Astrocyte (in vitro differentiated cells and primary cell): ENCODE measurements at regions not wholly inside any gene's neighbourhood (a gene's known extent, or its start where the extent isn't known, plus 50 kb on each side); places are given as distances from the start of the nearest gene placed in this dataset.

ENCODE experiments used
- EZH2 ChIP-seq: IDR thresholded peaks from 2 replicates; pipeline ENCODE4 v1.6.1; 2012; ENCODE audit warnings: mild to moderate bottlenecking, low read length, inconsistent platforms; ENCODE audit not compliant: insufficient read depth
- TF ChIP-seq, protein P1 (sequence below): IDR thresholded peaks from 2 replicates; pipeline ENCODE4 v1.5.1; 2011; ENCODE audit warnings: low read depth, mild to moderate bottlenecking, inconsistent platforms, low read length, moderate library complexity; ENCODE audit not compliant: insufficient read depth

DNA sequence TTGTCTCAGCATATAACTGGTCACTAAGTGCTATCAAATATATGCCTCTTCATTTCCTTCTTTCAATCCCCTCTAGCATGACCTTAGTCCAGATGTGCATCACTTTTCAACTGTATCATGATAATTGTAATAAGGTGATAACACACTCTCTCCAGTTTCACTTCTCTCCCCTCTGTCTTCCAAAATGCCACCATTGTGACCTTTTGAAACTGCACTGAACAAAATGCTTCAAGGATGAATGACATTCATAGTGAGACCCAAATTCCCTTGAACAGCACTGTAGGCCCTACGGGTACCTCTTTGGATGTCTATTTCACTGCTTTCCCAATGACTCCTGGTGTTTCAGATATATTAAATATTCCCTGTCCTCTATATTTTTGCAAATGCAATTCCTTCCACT, 224.8 kb downstream of the DNAJB9 start:
- TF ChIP-seq, protein P1, sequence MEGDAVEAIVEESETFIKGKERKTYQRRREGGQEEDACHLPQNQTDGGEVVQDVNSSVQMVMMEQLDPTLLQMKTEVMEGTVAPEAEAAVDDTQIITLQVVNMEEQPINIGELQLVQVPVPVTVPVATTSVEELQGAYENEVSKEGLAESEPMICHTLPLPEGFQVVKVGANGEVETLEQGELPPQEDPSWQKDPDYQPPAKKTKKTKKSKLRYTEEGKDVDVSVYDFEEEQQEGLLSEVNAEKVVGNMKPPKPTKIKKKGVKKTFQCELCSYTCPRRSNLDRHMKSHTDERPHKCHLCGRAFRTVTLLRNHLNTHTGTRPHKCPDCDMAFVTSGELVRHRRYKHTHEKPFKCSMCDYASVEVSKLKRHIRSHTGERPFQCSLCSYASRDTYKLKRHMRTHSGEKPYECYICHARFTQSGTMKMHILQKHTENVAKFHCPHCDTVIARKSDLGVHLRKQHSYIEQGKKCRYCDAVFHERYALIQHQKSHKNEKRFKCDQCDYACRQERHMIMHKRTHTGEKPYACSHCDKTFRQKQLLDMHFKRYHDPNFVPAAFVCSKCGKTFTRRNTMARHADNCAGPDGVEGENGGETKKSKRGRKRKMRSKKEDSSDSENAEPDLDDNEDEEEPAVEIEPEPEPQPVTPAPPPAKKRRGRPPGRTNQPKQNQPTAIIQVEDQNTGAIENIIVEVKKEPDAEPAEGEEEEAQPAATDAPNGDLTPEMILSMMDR = no peak
- TF ChIP-seq EZH2 = no peak
